GM19455 (cell line): ENCODE measurements at regions not wholly inside any gene's neighbourhood (a gene's known extent, or its start where the extent isn't known, plus 50 kb on each side); places are given as distances from the start of the nearest gene placed in this dataset.
"Not testable (repeated sequence)": the region's sequence is repeated elsewhere in the genome, so short reads cannot be mapped to it uniquely, and the experiment has no call there.

Experiments
- ATAC-seq: cut with Tn5 transposase; IDR thresholded peaks from one replicate; pipeline ENCODE4 v1.9.1; 2021; ENCODE audit not compliant: unreplicated experiment

GRCh38 chr6:112960130-112960529 is 613.0 kb downstream of the RFPL4B start:
- not testable (repeated sequence) for ATAC-seq

GRCh38 chr6:112967974-112968373 is 620.8 kb downstream of the RFPL4B start:
- no peak for ATAC-seq

- ATAC-seq, result no peak
These were observed 624.5 kb downstream of the RFPL4B start for GRCh38 chr6:112971651-112972050.

GRCh38 chr6:112974931-112975330 is 627.8 kb downstream of the RFPL4B start:
- not testable (repeated sequence) for ATAC-seq

- not testable (repeated sequence) for ATAC-seq
These were observed 629.4 kb downstream of the RFPL4B start for GRCh38 chr6:112976579-112976978.

GRCh38 chr6:112979830-112980229 is 632.7 kb downstream of the RFPL4B start:
- ATAC-seq, result no peak

- ATAC-seq, result no peak
These were observed 633.5 kb downstream of the RFPL4B start for GRCh38 chr6:112980676-112981075.

- ATAC-seq, result no peak
These were observed 636.7 kb downstream of the RFPL4B start for GRCh38 chr6:112983713-112984261.

GRCh38 chr6:112984899-112985298 is 637.8 kb downstream of the RFPL4B start:
- no peak for ATAC-seq

GRCh38 chr6:112986321-112986720 is 639.2 kb downstream of the RFPL4B start:
- ATAC-seq, result no peak

- ATAC-seq, result no peak
These were observed 641.6 kb downstream of the RFPL4B start for GRCh38 chr6:112988748-112989147.

GRCh38 chr6:112990971-112991370 is 643.8 kb downstream of the RFPL4B start:
- ATAC-seq, result no peak

- no peak for ATAC-seq
These were observed 644.8 kb downstream of the RFPL4B start for GRCh38 chr6:112991912-112992311.

- no peak for ATAC-seq
These were observed 650.4 kb downstream of the RFPL4B start for GRCh38 chr6:112997421-112998085.

GRCh38 chr6:113004054-113004453 is 656.9 kb downstream of the RFPL4B start:
- no peak for ATAC-seq

- no peak for ATAC-seq
These were observed 657.5 kb downstream of the RFPL4B start for GRCh38 chr6:113004470-113005270.

GRCh38 chr6:113006494-113006893 is 659.4 kb downstream of the RFPL4B start:
- ATAC-seq, result no peak

GRCh38 chr6:113009682-113010081 is 662.6 kb downstream of the RFPL4B start:
- no peak for ATAC-seq

- ATAC-seq, result no peak
These were observed 663.3 kb downstream of the RFPL4B start for GRCh38 chr6:113010196-113010989.

- no peak for ATAC-seq
These were observed 664.3 kb downstream of the RFPL4B start for GRCh38 chr6:113011389-113011788.

GRCh38 chr6:113011801-113012200 is 664.7 kb downstream of the RFPL4B start:
- no peak for ATAC-seq
